ENCODE measurements at regions not wholly inside any gene's neighbourhood (a gene's known extent, or its start where the extent isn't known, plus 50 kb on each side); places are given as distances from the start of the nearest gene placed in this dataset.
A peak's percentile ranks its signal among the peaks of the same experiment; 100 is the strongest.

DNA sequence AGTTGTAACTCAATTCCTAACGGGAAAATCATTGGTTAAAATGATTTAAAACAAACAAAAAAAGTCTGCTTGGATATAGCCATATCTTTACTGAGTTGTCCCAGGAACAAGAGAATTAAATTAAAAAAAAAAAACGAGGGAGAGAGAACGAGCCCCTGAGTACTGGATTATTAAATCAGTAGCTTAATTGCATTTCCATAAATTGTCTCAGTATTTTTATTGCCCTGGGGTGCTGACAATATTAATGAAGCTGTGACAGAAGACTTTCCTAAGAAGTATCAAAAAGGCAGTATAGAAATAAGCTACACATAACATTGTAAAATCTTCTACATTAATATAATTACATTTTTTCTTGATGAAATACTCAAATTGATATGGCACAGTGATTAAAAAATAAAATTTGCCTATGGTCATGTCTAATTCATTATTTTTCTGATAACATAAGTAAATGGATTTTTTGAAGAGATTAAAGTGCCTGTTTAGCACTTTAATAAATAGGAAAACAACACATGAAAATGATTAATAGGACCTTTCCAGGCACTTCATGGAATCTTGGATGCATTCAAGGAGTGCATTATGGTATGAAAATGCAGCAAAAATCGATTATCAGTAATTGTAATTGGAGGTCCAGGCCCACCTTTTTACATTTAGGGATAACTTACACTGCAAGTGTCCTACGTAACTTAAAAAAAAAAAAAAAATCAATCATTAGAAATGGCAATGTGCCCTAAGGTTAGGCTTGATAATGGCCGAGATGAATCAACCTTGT, 2233.4 kb downstream of the ARAP2 start:
- no peak for DNase-seq

GRCh38 chr4:34035225-34035624, 2209.1 kb downstream of the ARAP2 start:
- DNase-seq, result no peak

DNA sequence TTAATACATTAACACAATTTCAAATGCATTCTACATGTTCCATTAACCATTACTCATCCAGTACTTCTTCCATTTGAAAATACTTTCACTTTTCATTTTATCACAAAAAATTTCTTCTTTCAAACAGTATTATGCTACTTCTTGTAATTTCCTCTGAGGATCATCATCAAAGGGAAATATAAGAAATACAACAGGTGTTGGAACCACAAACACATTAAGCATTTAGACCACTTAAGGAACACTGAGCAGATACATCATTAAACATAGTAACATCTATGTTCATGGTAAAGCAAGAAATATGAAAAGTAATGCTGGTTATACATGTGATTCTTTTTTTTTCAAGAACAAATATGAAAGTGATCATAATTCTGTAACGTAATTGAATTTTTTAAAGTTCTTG, 2207.0 kb downstream of the ARAP2 start:
- no peak for DNase-seq

DNA sequence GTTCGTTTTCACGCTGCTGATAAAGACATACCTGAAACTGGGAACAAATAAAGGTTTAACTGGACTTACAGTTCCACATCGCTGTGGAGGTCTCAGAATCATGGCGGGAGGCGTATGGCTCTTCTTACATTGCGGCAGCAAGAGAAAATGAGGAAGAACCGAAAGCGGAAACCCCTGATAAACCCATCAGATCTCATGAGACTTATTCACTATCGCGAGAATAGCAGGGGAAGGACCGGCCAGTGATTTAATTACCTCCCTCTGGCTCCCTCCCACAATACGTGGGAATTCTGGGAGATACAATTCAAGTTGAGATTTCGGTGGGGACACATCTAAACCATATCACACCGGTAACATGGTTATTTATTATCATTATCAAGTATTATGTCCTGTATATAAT, 2204.5 kb downstream of the ARAP2 start:
- no peak for DNase-seq

- peak; percentile 4 for DNase-seq
Measured at GRCh38 chr4:34043131-34043530, 2201.2 kb downstream of the ARAP2 start.

- no peak for DNase-seq
Measured at GRCh38 chr4:34046580-34046979, 2197.7 kb downstream of the ARAP2 start.

DNA sequence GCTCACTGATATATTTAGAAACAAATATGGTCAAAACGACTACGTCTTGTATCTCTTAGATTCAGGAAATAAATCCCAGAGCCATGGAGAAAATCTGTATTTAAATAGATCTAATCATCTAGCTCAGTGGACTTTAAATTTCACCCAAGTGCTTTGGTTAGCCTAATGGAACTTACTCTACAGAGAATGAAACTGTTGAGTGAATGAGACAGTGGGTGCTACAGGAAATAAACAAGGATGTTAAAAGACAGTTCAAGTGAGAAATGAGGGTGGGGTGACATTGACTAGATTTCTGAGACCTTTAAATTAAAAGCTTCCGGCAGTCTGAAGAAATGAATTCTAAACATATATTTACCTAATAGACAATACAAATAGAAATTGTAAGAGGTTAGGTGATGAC, 2197.0 kb downstream of the ARAP2 start:
- no peak for DNase-seq

- no peak for DNase-seq
Measured at GRCh38 chr4:34066126-34066525, 2178.2 kb downstream of the ARAP2 start.

DNA sequence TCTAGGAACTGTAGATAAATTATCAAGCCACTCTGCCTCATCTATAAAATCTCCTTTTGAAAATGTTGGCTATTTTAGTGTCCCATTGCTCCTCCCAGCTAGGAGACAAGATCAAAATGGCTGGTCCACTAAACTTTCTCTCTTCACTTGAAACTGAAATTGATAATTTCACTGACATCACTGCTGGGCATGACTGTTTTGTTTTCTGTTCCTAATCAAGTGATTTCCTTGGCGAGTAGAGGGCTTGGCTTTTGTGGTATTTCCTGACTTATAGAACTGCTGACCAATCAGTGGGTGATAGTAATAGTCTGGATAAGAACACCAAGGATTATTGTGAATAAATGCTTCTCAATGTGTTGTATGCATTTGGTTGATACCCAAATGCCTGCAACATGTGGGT, 2152.9 kb downstream of the ARAP2 start:
- no peak for DNase-seq

- DNase-seq, result no peak
Measured at GRCh38 chr4:34094114-34094513, 2150.2 kb downstream of the ARAP2 start.

DNA sequence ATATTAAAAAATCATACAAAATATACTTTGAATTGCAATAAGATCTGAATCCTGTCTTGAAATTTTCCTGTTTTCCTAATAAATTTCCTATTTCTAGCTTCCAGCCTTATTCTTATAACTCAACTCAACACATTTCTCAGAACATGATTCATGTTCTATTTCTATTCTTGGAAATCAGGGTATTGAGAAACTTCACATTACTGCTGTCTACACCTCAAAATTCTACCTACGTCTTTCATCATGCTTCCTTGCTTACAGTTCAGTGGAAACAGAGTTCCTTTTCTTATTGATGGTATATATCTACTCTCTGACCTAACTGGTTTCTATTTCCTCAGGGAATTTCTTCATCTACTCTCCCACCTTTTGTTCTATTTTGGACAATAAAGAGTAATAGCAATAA, 2139.0 kb downstream of the ARAP2 start:
- DNase-seq, result no peak

GRCh38 chr4:34108391-34108790, 2135.9 kb downstream of the ARAP2 start:
- DNase-seq, result no peak

GRCh38 chr4:34112573-34112972, 2131.7 kb downstream of the ARAP2 start:
- DNase-seq, result no peak

- DNase-seq, result no peak
Measured at GRCh38 chr4:34138385-34138784, 2105.9 kb downstream of the ARAP2 start.

DNA sequence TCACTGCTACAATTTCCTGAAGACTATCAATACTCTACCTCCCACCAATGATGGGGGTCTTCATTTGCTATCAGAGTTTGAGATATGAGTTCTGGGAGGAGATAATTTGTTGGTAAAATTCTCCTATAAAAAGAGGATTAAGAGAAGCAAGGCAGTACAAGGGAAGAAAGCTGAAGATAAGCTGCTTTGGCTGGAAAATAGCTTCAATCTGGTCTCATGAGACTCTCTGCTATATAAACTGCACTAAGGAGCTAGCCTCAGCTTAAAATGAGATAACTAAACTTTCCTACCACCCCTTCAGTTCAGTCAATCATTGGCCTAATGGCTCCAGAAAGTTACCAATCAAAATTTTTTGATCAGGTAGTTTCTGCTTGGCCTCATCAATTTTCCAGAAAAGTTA, 2105.0 kb downstream of the ARAP2 start:
- DNase-seq, result no peak

GRCh38 chr4:34148322-34148908, 2095.9 kb downstream of the ARAP2 start:
- no peak for DNase-seq

DNA sequence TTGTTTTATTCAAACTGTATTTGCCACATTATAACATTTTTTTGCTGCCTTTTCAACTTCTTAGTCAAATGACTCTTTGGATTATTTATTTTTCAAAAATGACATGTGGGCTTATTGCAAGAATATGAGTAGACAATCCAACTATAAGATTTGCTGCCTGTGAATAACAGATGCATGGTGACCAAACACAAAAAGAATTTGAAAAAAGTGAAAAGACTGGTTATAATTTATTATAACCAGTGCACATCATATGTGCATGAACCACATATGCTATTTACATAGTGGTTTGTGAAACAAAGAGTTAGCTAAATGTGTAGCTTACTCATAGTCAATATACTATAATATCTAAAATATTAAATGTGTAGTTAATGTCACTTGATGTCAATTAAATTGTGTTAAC, 2086.8 kb downstream of the ARAP2 start:
- no peak for DNase-seq

DNA sequence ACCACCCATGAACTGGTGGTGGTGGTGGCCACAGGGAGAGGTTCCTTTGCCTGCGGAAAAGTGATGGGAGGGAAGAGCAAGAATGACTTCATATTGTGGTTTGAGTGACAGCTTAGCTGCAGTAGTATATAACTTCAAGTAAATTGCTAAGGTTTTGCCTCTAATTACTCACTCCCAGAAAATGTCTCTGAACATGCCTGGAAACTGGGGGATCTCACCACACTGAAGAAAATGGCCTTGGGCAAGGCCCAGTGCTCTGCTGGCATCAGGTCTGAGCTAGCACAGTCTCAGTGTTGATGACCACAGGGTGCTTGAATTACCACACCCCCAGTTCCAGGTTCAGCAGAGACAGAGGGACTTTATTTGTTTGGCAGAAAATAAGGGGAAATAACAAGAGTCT, 2085.4 kb downstream of the ARAP2 start:
- DNase-seq, result no peak

DNA sequence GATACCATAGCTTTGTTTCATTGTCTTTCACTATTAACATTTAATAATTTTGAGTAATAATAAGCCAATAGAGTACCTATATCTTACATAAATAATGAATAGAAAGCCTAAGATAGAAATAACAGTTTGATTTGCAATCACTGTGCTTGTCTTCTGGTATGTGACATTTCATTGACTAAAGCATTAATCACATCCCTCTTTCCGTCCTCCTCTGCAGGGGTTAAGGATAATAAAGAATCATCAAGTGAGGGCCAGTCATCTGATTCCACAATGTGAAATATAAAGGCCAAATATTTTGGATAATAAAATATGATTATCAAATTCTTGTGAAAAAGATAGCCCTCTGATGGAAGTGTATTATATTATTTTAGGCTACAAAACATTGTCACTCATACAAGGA, 2073.4 kb downstream of the ARAP2 start:
- no peak for DNase-seq

GRCh38 chr4:34176609-34177008, 2067.7 kb downstream of the ARAP2 start:
- no peak for DNase-seq

- DNase-seq, result no peak
Measured at GRCh38 chr4:34178476-34178875, 2065.8 kb downstream of the ARAP2 start.

DNA sequence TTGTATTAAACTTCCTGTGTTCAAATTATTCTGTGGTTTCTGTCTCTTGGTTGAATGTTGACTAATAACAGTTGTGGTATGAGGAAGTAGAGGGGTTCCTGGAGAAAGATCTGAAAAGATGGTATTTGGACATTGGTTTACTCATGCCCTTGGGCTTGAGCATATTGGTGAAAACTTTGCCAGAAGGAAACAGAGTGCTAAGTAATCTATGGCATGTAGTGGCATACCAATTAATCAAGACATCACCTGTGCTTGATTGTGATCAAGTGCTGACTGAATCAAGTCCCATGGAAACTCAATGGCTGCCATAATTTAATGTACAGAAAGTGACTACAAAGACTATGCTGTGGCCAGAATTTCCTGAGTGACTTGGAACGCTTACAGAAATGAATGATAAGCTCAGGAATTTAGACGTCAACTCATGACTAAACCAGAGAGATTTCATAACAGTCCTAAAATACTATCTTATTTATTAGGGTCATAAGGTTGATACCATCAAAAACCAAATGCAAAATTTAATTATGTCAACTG, 2062.9 kb downstream of the ARAP2 start:
- no peak for DNase-seq

- no peak for DNase-seq
Measured at GRCh38 chr4:34181891-34182290, 2062.4 kb downstream of the ARAP2 start.

DNA sequence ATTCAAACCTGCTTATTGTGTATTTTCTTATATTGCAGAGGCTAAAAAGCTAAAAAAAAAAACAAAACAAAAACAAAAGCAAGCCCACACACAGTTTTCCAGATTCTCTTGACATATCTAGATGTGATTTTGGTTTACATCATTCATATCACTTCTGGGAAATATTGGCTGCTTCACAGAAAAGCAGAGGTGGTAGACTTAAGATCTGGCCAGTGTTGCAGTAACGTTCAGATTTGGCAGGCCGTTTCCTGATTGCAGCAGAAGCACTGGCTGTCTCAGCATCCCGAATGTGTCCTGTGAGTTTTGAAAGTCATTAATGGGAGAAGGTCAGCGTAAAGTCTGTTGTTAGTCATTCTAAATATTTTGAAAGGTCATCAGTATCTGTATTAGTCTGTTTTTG, 2062.0 kb downstream of the ARAP2 start:
- DNase-seq, result no peak

Data from muscle of arm (tissue), 1 donor.